ENCODE measurements at regions not wholly inside any gene's neighbourhood (a gene's known extent, or its start where the extent isn't known, plus 50 kb on each side); places are given as distances from the start of the nearest gene placed in this dataset.

DNA sequence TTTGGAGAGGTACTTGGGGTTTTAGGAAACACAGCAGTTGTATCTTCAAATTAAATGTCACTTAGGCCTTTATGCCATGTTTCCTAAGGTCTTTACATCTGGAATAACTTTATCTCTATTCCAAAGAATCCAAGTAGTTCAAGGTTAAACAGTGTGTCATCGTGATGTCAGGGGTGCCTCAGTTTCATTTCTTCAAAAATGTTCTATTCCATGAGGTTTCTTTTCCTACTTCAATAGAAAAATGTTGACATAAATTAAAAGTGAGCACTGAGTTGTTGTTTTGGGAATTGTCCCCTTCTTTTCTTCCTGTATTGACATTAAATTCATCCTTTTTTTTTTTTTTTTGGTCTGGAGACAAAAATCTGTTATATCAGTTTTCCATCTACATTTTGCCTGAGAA lies 160.6 kb upstream of the C21orf91 start:
- CTCF ChIA-PET (ENCODE audit: low intra/inter-chr PET ratio, low total read pairs), result no interaction called here
- FAIRE-seq (no peak), DNase-seq (ENCODE audit: low spot score) (no peak), ATAC-seq (no peak)
- WGBS (ENCODE audit: low lambda C conversion rate), result 4% methylated on average over 1 of the region's 1 CpG
- H3K79me2 ChIP-seq (ENCODE audit: insufficient read depth, low read length), result no peaks in the 10 kb centered on the region
- in situ Hi-C loops (cut with HindIII; ENCODE audit: extremely low pct_ligation_motif_present, low pct_unique_long_range_greater_than_20kb), result no loop called here
- H4K20me1 ChIP-seq (ENCODE audit: insufficient read depth, low read length), result no peaks in the 10 kb centered on the region
- no peak overlapping the region for H3K27ac ChIP-seq (ENCODE audit: extremely low read length, insufficient read depth, low read length)
- BruUV-seq (replicated peaks), result no TSS peak
- no peak overlapping the region for H3K4me2 ChIP-seq (ENCODE audit: low read depth, low read length)
- H3K9ac ChIP-seq (ENCODE audit: insufficient read depth, low read depth, low read length), result no peak overlapping the region
- no peaks in the 10 kb centered on the region for H3K27me3 ChIP-seq (ENCODE audit: control insufficient read depth in 1 of 2, insufficient read depth in 2 of 2, low read length in 2 of 2)
- no peak for TF ChIP-seq CCDC6 (CRISPR knock-in tag; IDR thresholded peaks at IDR 0.05)
- TF ChIP-seq, protein P1, sequence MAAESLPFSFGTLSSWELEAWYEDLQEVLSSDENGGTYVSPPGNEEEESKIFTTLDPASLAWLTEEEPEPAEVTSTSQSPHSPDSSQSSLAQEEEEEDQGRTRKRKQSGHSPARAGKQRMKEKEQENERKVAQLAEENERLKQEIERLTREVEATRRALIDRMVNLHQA (CRISPR knock-in tag; IDR thresholded peaks at IDR 0.05), result no peak
- no peaks in the 10 kb centered on the region for H3K4me1 ChIP-seq (ENCODE audit: insufficient read depth, low read length)
- H3K4me3 ChIP-seq (replicated peaks in 1 of 3; ENCODE audit: insufficient read depth in 1 of 3, low read depth in 2 of 3, low read length in 3 of 3), result no peak overlapping the region
- intact Hi-C loops (cut with micrococcal nuclease; ENCODE audit: unreplicated experiment), result no loop called here
- H3K9me3 ChIP-seq (ENCODE audit: low read length), result no peaks in the 10 kb centered on the region
- H2AFZ ChIP-seq (ENCODE audit: low read length), result no peak overlapping the region
- POLR2A ChIA-PET, result no interaction called here
- H3K36me3 ChIP-seq (replicated peaks in 1 of 2; ENCODE audit: control insufficient read depth in 1 of 2, insufficient read depth in 2 of 2, low read length in 2 of 2), result no peaks in the 10 kb centered on the region

DNA sequence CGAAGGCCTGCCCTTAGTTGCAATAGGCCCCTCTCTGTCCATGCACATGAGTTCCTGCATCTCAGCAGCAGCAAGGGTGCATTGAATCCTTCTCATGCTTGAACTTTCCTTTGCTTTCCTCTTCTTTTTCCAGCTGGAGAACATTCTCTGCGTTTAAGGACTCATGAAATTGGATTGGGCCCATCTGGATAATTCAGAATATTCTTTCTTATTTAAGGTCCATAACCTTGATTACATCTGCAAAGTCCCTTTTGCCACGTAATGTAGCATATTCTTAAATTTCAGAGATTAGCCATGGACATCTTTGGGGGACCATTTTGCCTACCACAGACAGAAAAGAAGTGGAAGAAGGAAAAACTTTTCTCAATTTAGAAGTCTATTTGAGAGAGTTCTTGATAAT lies 159.7 kb upstream of the C21orf91 start:
- 11% methylated on average over 3 of the region's 3 CpGs for WGBS (ENCODE audit: low lambda C conversion rate)
- H3K27me3 ChIP-seq (ENCODE audit: control insufficient read depth in 1 of 2, insufficient read depth in 2 of 2, low read length in 2 of 2), result no peaks in the 10 kb centered on the region
- intact Hi-C loops (cut with micrococcal nuclease; ENCODE audit: unreplicated experiment), result no loop called here
- no peak for ATAC-seq
- H3K9ac ChIP-seq (ENCODE audit: insufficient read depth, low read depth, low read length), result no peak overlapping the region
- no peak for FAIRE-seq
- ChIA-PET POLR2A (no interaction called here), CTCF (ENCODE audit: low intra/inter-chr PET ratio, low total read pairs) (no interaction called here)
- in situ Hi-C loops (cut with HindIII; ENCODE audit: extremely low pct_ligation_motif_present, low pct_unique_long_range_greater_than_20kb), result no loop called here
- no peak overlapping the region for H3K4me3 ChIP-seq (replicated peaks in 1 of 3; ENCODE audit: insufficient read depth in 1 of 3, low read depth in 2 of 3, low read length in 3 of 3)
- no TSS peak for BruUV-seq (replicated peaks)
- no peak overlapping the region for H3K4me2 ChIP-seq (ENCODE audit: low read depth, low read length)
- H3K27ac ChIP-seq (ENCODE audit: extremely low read length, insufficient read depth, low read length), result no peak overlapping the region
- H3K9me3 ChIP-seq (ENCODE audit: low read length), result no peaks in the 10 kb centered on the region
- no peaks in the 10 kb centered on the region for H4K20me1 ChIP-seq (ENCODE audit: insufficient read depth, low read length)
- no peaks in the 10 kb centered on the region for H3K79me2 ChIP-seq (ENCODE audit: insufficient read depth, low read length)
- TF ChIP-seq ZSCAN20 (CRISPR knock-in tag; IDR thresholded peaks at IDR 0.05; ENCODE audit: borderline replicate concordance) (no peak), CENPT (CRISPR knock-in tag; IDR thresholded peaks at IDR 0.05; ENCODE audit: low read depth) (no peak), FOXJ3 (CRISPR knock-in tag; IDR thresholded peaks at IDR 0.05; ENCODE audit: borderline replicate concordance) (no peak), BRD4 (CRISPR knock-in tag; IDR thresholded peaks at IDR 0.05) (no peak), MTF2 (CRISPR knock-in tag; IDR thresholded peaks at IDR 0.05; ENCODE audit: borderline replicate concordance) (no peak)
- TF ChIP-seq, protein P2, sequence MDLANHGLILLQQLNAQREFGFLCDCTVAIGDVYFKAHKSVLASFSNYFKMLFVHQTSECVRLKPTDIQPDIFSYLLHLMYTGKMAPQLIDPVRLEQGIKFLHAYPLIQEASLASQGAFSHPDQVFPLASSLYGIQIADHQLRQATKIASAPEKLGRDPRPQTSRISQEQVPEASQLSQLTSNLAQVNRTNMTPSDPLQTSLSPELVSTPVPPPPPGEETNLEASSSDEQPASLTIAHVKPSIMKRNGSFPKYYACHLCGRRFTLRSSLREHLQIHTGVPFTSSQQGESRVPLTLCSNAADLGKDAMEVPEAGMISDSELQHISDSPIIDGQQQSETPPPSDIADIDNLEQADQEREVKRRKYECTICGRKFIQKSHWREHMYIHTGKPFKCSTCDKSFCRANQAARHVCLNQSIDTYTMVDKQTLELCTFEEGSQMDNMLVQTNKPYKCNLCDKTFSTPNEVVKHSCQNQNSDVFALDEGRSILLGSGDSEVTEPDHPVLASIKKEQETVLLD (CRISPR knock-in tag; IDR thresholded peaks at IDR 0.05; ENCODE audit: low read depth), result no peak
- TF ChIP-seq, protein P3, sequence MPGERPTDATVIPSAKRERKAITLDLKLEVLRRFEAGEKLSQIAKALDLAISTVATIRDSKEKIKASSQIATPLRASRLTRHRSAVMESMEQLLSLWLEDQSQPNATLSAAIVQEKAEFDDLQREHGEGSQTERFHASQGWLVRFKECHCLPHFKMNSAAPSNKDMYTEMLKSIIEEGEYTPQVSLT (CRISPR knock-in tag; IDR thresholded peaks at IDR 0.05; ENCODE audit: borderline replicate concordance, low read depth), result no peak
- TF ChIP-seq, protein P4, sequence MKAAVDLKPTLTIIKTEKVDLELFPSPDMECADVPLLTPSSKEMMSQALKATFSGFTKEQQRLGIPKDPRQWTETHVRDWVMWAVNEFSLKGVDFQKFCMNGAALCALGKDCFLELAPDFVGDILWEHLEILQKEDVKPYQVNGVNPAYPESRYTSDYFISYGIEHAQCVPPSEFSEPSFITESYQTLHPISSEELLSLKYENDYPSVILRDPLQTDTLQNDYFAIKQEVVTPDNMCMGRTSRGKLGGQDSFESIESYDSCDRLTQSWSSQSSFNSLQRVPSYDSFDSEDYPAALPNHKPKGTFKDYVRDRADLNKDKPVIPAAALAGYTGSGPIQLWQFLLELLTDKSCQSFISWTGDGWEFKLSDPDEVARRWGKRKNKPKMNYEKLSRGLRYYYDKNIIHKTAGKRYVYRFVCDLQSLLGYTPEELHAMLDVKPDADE (CRISPR knock-in tag; IDR thresholded peaks at IDR 0.05), result no peak
- TF ChIP-seq, protein P5, sequence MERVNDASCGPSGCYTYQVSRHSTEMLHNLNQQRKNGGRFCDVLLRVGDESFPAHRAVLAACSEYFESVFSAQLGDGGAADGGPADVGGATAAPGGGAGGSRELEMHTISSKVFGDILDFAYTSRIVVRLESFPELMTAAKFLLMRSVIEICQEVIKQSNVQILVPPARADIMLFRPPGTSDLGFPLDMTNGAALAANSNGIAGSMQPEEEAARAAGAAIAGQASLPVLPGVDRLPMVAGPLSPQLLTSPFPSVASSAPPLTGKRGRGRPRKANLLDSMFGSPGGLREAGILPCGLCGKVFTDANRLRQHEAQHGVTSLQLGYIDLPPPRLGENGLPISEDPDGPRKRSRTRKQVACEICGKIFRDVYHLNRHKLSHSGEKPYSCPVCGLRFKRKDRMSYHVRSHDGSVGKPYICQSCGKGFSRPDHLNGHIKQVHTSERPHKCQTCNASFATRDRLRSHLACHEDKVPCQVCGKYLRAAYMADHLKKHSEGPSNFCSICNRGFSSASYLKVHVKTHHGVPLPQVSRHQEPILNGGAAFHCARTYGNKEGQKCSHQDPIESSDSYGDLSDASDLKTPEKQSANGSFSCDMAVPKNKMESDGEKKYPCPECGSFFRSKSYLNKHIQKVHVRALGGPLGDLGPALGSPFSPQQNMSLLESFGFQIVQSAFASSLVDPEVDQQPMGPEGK (CRISPR knock-in tag; IDR thresholded peaks at IDR 0.05), result no peak
- no peak for DNase-seq (ENCODE audit: low spot score)
- no peaks in the 10 kb centered on the region for H3K36me3 ChIP-seq (replicated peaks in 1 of 2; ENCODE audit: control insufficient read depth in 1 of 2, insufficient read depth in 2 of 2, low read length in 2 of 2)
- no peak overlapping the region for H2AFZ ChIP-seq (ENCODE audit: low read length)
- no peaks in the 10 kb centered on the region for H3K4me1 ChIP-seq (ENCODE audit: insufficient read depth, low read length)

All from HepG2 (cell line).